Mucosa of rectum (tissue), 2 donors: ENCODE measurements at regions not wholly inside any gene's neighbourhood (a gene's known extent, or its start where the extent isn't known, plus 50 kb on each side); places are given as distances from the start of the nearest gene placed in this dataset.
"Not testable (repeated sequence)": the region's sequence is repeated elsewhere in the genome, so short reads cannot be mapped to it uniquely, and the experiment has no call there.

Source experiments
- H3K27ac ChIP-seq, 2 donors: one replicate each; pipeline ENCODE4 v1.7.0; 2013; ENCODE audit warnings: inconsistent platforms in 2 of 2, low read depth in 2 of 2, low read length in 2 of 2
- H3K27me3 ChIP-seq, 2 donors: one replicate each; pipeline ENCODE4 v1.7.0; 2013; ENCODE audit warnings: low read length in 2 of 2; ENCODE audit not compliant: control insufficient read depth in 2 of 2, insufficient read depth in 2 of 2
- H3K36me3 ChIP-seq, 2 donors: one replicate each; pipeline ENCODE4 v1.7.0; 2013; ENCODE audit warnings: low read length in 2 of 2; ENCODE audit not compliant: control insufficient read depth in 2 of 2, insufficient read depth in 2 of 2
- H3K4me1 ChIP-seq, 2 donors: one replicate each; pipeline ENCODE4 v1.7.0; 2013; ENCODE audit warnings: low read length in 2 of 2, mild to moderate bottlenecking in 1 of 2; ENCODE audit not compliant: control insufficient read depth in 2 of 2, insufficient read depth in 2 of 2
- H3K4me3 ChIP-seq, 2 donors: one replicate each; pipeline ENCODE4 v1.7.0; 2013; ENCODE audit warnings: low read length in 2 of 2
- H3K9ac ChIP-seq, 2 donors: one replicate each; pipeline ENCODE4 v1.7.0; 2013; ENCODE audit warnings: low read length in 2 of 2, low read depth in 1 of 2, mild to moderate bottlenecking in 1 of 2
- H3K9me3 ChIP-seq, 2 donors: one replicate each; pipeline ENCODE4 v1.7.0; 2013; ENCODE audit warnings: low read length in 2 of 2; ENCODE audit not compliant: control insufficient read depth in 2 of 2
- donor health status: healthy.
- donor health status: Normal muscosa, but diverticular disease.

DNA sequence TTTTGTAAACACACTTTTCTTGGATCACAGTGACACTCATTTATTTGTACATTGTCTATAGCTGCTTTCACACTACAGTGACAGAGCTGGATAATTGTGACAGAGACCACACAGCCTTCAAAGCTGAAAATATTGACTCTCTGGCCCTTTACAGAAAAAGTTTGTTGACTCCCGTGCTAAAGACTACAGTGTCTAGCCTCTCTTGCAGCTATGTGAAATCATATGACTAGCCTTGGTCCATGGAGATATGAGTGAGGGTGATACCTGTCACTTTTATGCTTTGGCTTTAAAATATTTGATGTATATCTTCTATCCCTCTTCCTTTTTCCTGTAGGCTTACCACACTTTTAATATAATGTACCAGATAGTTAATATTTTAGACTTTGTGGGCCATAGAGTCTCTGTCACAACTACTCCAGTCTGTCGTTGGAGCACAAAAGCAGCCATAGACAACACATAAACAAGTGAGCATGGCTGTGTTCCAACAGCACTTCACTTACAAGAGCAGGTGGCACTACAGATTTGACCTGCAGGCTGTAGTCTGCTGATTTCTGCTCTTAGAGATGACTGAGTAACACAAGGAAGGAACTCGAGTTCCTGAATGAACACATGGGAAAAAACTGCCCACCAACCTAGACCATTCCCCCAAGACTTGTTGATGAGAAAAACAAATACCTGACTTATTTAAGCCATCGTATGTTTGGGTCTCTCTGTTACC is 73.5 kb upstream of the ANKRD55 start:
- H3K36me3 ChIP-seq = no peaks in the 10 kb centered on the region
- H3K27ac ChIP-seq = no peak overlapping the region

GRCh38 chr5:56305001-56305950 is 72.1 kb upstream of the ANKRD55 start:
- no peaks in the 10 kb centered on the region for H3K27me3 ChIP-seq
- no peaks in the 10 kb centered on the region for H3K4me1 ChIP-seq
- no peak overlapping the region for H3K27ac ChIP-seq
- H3K36me3 ChIP-seq = no peaks in the 10 kb centered on the region
- no peaks in the 10 kb centered on the region for H3K9me3 ChIP-seq
- no peak overlapping the region for H3K4me3 ChIP-seq
- no peak overlapping the region for H3K9ac ChIP-seq

More for the DNA sequence above, 73.5 kb upstream of the ANKRD55 start:
- H3K9ac ChIP-seq = no peak overlapping the region
- H3K4me1 ChIP-seq = no peaks in the 10 kb centered on the region
- no peaks in the 10 kb centered on the region for H3K27me3 ChIP-seq
- no peaks in the 10 kb centered on the region for H3K9me3 ChIP-seq
- H3K4me3 ChIP-seq = no peak overlapping the region

DNA sequence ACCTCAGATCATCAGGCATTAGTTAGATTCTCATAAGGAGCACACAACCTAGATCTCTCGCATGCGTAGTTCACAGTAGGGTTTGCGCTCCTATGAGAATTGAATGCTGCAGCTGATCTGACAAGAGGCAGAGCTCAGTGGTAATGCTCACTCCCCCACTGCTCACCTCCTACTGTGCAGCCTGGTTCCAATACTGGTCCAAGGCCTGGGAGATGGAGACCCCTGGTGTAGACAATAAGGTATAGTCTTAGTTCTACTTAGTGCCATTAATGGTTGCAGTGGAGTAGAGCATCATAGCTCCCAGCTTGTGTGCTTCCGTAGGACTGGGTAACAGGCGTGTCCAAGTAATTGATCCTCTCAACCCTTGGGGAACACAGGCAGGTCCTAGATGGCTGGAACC is 70.4 kb upstream of the ANKRD55 start:
- H3K4me3 ChIP-seq = no peak overlapping the region
- no peaks in the 10 kb centered on the region for H3K27me3 ChIP-seq

GRCh38 chr5:56302027-56302426 is 68.9 kb upstream of the ANKRD55 start:
- Histone ChIP-seq H3K9ac (no peak overlapping the region), H3K27me3 (no peaks in the 10 kb centered on the region), H3K4me3 (no peak overlapping the region), H3K36me3 (no peaks in the 10 kb centered on the region), H3K9me3 (no peaks in the 10 kb centered on the region), H3K4me1 (no peaks in the 10 kb centered on the region), H3K27ac (no peak overlapping the region)

More for the DNA sequence above, 70.4 kb upstream of the ANKRD55 start:
- no peaks in the 10 kb centered on the region for H3K4me1 ChIP-seq
- H3K9me3 ChIP-seq = no peaks in the 10 kb centered on the region
- H3K36me3 ChIP-seq = no peaks in the 10 kb centered on the region
- H3K27ac ChIP-seq = no peak overlapping the region
- no peak overlapping the region for H3K9ac ChIP-seq

GRCh38 chr5:56301069-56301468 is 67.9 kb upstream of the ANKRD55 start:
- Histone ChIP-seq H3K9me3 (no peaks in the 10 kb centered on the region), H3K4me1 (no peaks in the 10 kb centered on the region), H3K27ac (no peak overlapping the region), H3K9ac (no peak overlapping the region), H3K4me3 (no peak overlapping the region), H3K27me3 (no peaks in the 10 kb centered on the region), H3K36me3 (no peaks in the 10 kb centered on the region)

DNA sequence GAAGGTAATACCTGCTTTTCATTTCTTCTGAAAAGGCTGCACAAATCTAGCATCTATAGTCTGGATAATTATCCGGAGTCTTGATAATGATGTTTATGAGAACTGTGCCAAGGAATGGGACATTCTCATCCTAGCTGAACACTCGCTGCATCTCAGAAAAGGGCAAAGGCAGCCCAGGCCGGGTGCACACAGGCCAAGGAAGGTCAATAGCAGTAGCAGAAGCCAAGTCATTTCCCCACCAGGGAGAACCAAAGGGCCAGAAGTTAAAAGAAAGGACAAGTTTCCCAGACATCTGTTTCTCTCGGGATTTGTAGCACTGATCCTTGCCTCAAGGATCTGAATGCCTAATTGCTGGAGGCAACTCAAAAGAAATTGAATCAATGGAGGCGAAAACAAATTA is 66.1 kb upstream of the ANKRD55 start:
- no peak overlapping the region for H3K27ac ChIP-seq
- H3K4me1 ChIP-seq = no peaks in the 10 kb centered on the region
- H3K4me3 ChIP-seq = no peak overlapping the region
- no peak overlapping the region for H3K9ac ChIP-seq
- no peaks in the 10 kb centered on the region for H3K27me3 ChIP-seq
- H3K9me3 ChIP-seq = no peaks in the 10 kb centered on the region
- no peaks in the 10 kb centered on the region for H3K36me3 ChIP-seq

GRCh38 chr5:56298336-56299090 is 65.4 kb upstream of the ANKRD55 start:
- Histone ChIP-seq H3K27me3 (no peaks in the 10 kb centered on the region), H3K9ac (no peak overlapping the region), H3K27ac (no peak overlapping the region), H3K4me1 (no peaks in the 10 kb centered on the region), H3K9me3 (no peaks in the 10 kb centered on the region), H3K36me3 (no peaks in the 10 kb centered on the region), H3K4me3 (no peak overlapping the region)

- Histone ChIP-seq H3K4me3 (no peak overlapping the region), H3K36me3 (no peaks in the 10 kb centered on the region), H3K9ac (no peak overlapping the region), H3K27me3 (no peaks in the 10 kb centered on the region), H3K4me1 (no peaks in the 10 kb centered on the region), H3K27ac (no peak overlapping the region), H3K9me3 (no peaks in the 10 kb centered on the region)
These were observed 64.7 kb upstream of the ANKRD55 start for GRCh38 chr5:56297851-56298250.

DNA sequence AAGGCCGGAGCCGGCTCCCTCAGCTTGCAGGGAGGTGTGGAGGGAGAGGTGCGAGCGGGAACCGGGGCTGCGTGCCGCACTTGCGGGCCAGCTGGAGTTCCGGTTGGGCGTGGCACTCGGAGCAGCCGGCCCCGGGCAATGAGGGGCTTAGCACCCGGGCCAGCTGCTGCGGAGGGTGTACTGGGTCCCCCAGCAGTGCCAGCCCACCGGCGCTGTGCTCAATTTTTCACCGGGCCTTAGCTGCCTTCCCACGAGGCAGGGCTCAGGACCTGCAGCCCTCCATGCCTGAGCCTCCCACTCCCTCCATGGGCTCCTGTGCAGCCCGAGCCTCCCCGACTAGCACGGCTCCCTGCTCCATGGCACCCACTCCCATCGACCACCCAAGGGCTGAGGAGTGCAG is 62.2 kb upstream of the ANKRD55 start:
- H3K27me3 ChIP-seq = not testable (repeated sequence)

DNA sequence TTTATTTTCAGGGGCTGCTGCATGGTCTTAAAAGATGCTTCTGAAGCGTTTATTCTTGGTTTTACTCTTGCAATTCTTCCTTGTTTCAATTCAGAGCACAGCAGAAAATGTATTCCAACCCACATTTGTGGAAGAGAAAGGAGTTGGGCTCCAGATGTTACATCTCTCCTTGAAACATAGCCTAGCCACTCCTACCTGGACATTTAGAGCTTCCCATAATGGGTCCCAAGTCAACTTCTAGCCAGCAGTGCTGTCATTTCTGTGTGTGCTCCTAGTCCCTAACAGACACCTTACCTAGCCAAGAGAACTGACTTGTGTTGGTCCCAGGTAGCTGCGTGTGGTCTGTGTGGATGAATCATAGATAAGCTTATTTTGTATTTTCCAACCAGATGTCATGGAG is 61.2 kb upstream of the ANKRD55 start:
- H3K27me3 ChIP-seq = no peaks in the 10 kb centered on the region
- no peaks in the 10 kb centered on the region for H3K9me3 ChIP-seq
- H3K27ac ChIP-seq = no peak overlapping the region
- no peak overlapping the region for H3K4me3 ChIP-seq
- no peak overlapping the region for H3K9ac ChIP-seq
- no peaks in the 10 kb centered on the region for H3K4me1 ChIP-seq
- H3K36me3 ChIP-seq = no peaks in the 10 kb centered on the region

More for the DNA sequence above, 62.2 kb upstream of the ANKRD55 start:
- H3K27ac ChIP-seq, H3K36me3 ChIP-seq, H3K9me3 ChIP-seq, H3K9ac ChIP-seq, H3K4me1 ChIP-seq, H3K4me3 ChIP-seq: not testable (repeated sequence)
